DOHH2 (cell line): ENCODE measurements at regions not wholly inside any gene's neighbourhood (a gene's known extent, or its start where the extent isn't known, plus 50 kb on each side); places are given as distances from the start of the nearest gene placed in this dataset.

Source experiments
- H3F3A ChIP-seq: fragments of 200-600 bp; sonication (generic), shearing (Covaris generic); 2 replicates; pipeline ENCODE4 v1.6.0; 2016; ENCODE audit warnings: antibody characterized with exemption, mild to moderate bottlenecking; ENCODE audit not compliant: control insufficient read depth, insufficient read depth
- H3K27ac ChIP-seq: fragments of 200-600 bp; sonication (generic); 2 replicates; pipeline ENCODE4 v1.5.1; 2014; ENCODE audit warnings: low read depth, mild to moderate bottlenecking, low read length, moderate library complexity
- H3K27me3 ChIP-seq: fragments of 200-600 bp; sonication (generic); 2 replicates; pipeline ENCODE4 v1.6.1; 2014; ENCODE audit warnings: mild to moderate bottlenecking, low read length, mixed read lengths; ENCODE audit not compliant: control insufficient read depth
- H3K36me3 ChIP-seq: fragments of 200-600 bp; sonication (generic); 2 replicates; pipeline ENCODE4 v1.6.1; 2014; ENCODE audit warnings: mild to moderate bottlenecking, low read length, moderate library complexity, mixed read lengths; ENCODE audit not compliant: control insufficient read depth
- H3K4me1 ChIP-seq: fragments of 200-600 bp; sonication (generic); 2 replicates; pipeline ENCODE4 v1.6.1; 2014; ENCODE audit warnings: mild to moderate bottlenecking, low read length, mixed read lengths; ENCODE audit not compliant: control insufficient read depth
- H3K4me2 ChIP-seq: fragments of 200-600 bp; sonication (generic); 2 replicates; pipeline ENCODE4 v1.6.0; 2014; ENCODE audit warnings: mild to moderate bottlenecking, low read length, moderate library complexity
- H3K4me3 ChIP-seq: fragments of 200-600 bp; sonication (generic); 2 replicates; pipeline ENCODE4 v1.5.1; 2014; ENCODE audit warnings: mild to moderate bottlenecking, low read length, mixed read lengths
- H3K79me2 ChIP-seq: fragments of 200-600 bp; sonication (generic); 2 replicates; pipeline ENCODE4 v1.6.1; 2014; ENCODE audit warnings: mild to moderate bottlenecking, low read length, mixed read lengths; ENCODE audit not compliant: control insufficient read depth
- H3K9me2 ChIP-seq: fragments of 200-600 bp; sonication (generic); replicated peaks from 2 replicates; pipeline ENCODE4 v1.6.1; 2014; ENCODE audit warnings: mild to moderate bottlenecking, low read length, mixed read lengths; ENCODE audit not compliant: control insufficient read depth
- H3K9me3 ChIP-seq: fragments of 200-600 bp; sonication (generic); 2 replicates; pipeline ENCODE4 v1.6.1; 2014; ENCODE audit warnings: antibody characterized with exemption, low read length, mixed read lengths; ENCODE audit not compliant: control insufficient read depth, insufficient read depth
- H4K20me1 ChIP-seq: fragments of 200-600 bp; sonication (generic); 2 replicates; pipeline ENCODE4 v1.6.0; 2014; ENCODE audit warnings: low read depth, mild to moderate bottlenecking, antibody characterized with exemption, low read length, moderate library complexity; ENCODE audit not compliant: control insufficient read depth, insufficient read depth
- EZH2phosphoT487 ChIP-seq: fragments of 200-600 bp; sonication (generic); IDR thresholded peaks from 2 replicates; pipeline ENCODE4 v1.6.1; 2017; ENCODE audit warnings: borderline replicate concordance, mild to moderate bottlenecking, antibody characterized with exemption, low read length, moderate library complexity, mixed read lengths
- TF ChIP-seq, protein P1 (sequence below): fragments of 200-600 bp; sonication (generic); IDR thresholded peaks from one replicate; pipeline ENCODE4 v1.5.1; 2014; ENCODE audit warnings: antibody characterized with exemption, mild to moderate bottlenecking, low read depth, low read length; ENCODE audit not compliant: poor library complexity, severe bottlenecking

DNA sequence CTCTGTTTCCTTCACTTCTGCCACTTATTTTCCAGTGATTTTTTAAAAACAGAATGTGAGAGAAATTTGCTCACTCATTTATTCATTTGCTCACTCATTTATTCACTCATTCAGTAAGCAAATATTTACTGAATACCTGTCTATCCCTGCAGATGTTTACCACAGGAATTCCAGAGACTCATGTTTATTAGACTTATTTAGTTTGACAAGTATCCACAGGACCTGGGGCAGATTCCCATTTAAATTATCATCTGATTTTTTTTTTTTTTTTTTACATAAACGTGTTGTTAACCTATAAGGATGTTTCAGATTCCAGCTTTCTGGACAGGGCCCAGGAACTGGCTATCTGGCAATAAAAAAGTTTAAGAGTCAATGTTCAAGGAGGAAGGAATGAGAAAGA, 175.1 kb upstream of the ERBB4 start:
- Histone ChIP-seq H4K20me1 (no peaks in the 10 kb centered on the region), H3K36me3 (no peaks in the 10 kb centered on the region), H3K27ac (no peak overlapping the region), H3K9me2 (no peaks in the 10 kb centered on the region), H3K79me2 (no peaks in the 10 kb centered on the region), H3F3A (no peaks in the 10 kb centered on the region), H3K4me1 (no peaks in the 10 kb centered on the region), H3K9me3 (no peaks in the 10 kb centered on the region), H3K4me2 (no peak overlapping the region), H3K4me3 (no peak overlapping the region), H3K27me3 (no peaks in the 10 kb centered on the region)
- TF ChIP-seq, protein P1, sequence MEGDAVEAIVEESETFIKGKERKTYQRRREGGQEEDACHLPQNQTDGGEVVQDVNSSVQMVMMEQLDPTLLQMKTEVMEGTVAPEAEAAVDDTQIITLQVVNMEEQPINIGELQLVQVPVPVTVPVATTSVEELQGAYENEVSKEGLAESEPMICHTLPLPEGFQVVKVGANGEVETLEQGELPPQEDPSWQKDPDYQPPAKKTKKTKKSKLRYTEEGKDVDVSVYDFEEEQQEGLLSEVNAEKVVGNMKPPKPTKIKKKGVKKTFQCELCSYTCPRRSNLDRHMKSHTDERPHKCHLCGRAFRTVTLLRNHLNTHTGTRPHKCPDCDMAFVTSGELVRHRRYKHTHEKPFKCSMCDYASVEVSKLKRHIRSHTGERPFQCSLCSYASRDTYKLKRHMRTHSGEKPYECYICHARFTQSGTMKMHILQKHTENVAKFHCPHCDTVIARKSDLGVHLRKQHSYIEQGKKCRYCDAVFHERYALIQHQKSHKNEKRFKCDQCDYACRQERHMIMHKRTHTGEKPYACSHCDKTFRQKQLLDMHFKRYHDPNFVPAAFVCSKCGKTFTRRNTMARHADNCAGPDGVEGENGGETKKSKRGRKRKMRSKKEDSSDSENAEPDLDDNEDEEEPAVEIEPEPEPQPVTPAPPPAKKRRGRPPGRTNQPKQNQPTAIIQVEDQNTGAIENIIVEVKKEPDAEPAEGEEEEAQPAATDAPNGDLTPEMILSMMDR = no peak

DNA sequence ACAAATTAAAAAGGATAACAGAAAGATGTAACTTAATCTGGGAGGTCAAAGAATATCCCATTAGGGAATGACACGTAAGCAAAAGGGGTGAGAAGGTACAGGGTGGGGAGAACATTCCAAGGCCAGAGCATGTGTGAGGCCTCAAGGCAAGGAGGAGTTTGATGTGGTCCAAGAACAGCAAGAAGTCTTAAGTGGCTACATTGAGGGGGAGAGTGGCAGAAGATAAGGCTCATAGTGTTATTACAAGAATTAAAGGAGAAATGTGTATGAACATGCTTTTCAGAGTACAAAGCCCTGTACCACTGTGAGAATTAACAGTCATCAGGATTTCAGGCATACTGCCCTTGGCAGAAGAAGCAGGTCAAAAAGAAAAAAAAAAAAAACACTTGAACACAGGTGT, 174.4 kb upstream of the ERBB4 start:
- Histone ChIP-seq H3K9me3 (no peaks in the 10 kb centered on the region), H3K79me2 (no peaks in the 10 kb centered on the region)
- no peak for TF ChIP-seq EZH2phosphoT487
- TF ChIP-seq, protein P1 = no peak

DNA sequence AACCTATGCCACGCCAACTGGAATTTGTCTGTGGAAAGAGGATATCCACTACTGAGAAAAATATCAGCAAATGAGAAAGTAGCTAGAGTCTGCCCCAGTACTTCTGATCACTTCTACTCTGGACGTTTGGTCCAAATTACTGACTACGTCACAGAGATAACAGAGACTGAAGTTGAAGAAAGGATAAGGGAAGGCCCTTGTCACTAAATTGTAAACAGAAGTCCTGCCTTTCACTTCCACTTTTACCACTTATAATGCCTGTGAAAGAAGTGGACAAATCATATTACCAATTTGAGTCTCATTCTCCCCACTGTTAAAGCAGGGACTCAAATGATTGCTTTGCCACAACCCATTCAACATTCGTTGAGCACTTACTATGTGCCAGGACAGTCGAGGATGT, 173.9 kb upstream of the ERBB4 start:
- H3K27me3 ChIP-seq = no peaks in the 10 kb centered on the region
- H3K9me3 ChIP-seq = no peaks in the 10 kb centered on the region
- no peak overlapping the region for H3K4me3 ChIP-seq
- H3K36me3 ChIP-seq = no peaks in the 10 kb centered on the region
- H4K20me1 ChIP-seq = no peaks in the 10 kb centered on the region
- TF ChIP-seq, protein P1 = no peak
- TF ChIP-seq EZH2phosphoT487 = no peak
- H3K9me2 ChIP-seq = no peaks in the 10 kb centered on the region
- H3K4me2 ChIP-seq = no peak overlapping the region
- no peak overlapping the region for H3K27ac ChIP-seq
- no peaks in the 10 kb centered on the region for H3K4me1 ChIP-seq
- H3K79me2 ChIP-seq = no peaks in the 10 kb centered on the region
- H3F3A ChIP-seq = no peaks in the 10 kb centered on the region

More for the DNA sequence above, 174.4 kb upstream of the ERBB4 start:
- Histone ChIP-seq H3K4me1 (no peaks in the 10 kb centered on the region), H3K27ac (no peak overlapping the region), H3F3A (no peaks in the 10 kb centered on the region), H3K4me3 (no peak overlapping the region), H3K9me2 (no peaks in the 10 kb centered on the region), H3K4me2 (no peak overlapping the region), H4K20me1 (no peaks in the 10 kb centered on the region), H3K27me3 (no peaks in the 10 kb centered on the region), H3K36me3 (no peaks in the 10 kb centered on the region)

DNA sequence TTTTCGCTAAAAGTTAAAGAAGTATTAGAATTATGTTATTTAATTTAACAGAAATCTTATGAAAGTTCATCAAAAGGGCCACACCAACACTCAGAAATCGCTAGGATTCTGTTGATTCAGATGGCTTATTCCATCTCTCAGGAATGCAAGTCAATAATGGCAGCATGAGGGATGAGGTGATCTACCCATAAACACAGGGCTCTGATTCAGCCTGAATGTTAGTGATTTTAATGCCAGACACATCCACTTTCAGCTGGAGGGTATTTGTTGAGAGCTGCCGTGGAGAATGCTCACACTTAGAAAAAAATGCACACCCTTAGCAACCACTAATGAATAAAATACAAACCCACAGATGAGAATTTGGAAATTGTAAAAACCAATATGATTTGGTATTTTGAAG, 173.3 kb upstream of the ERBB4 start:
- no peak overlapping the region for H3K4me3 ChIP-seq
- no peaks in the 10 kb centered on the region for H3K79me2 ChIP-seq
- no peaks in the 10 kb centered on the region for H4K20me1 ChIP-seq
- H3K9me2 ChIP-seq = no peaks in the 10 kb centered on the region
- H3K4me1 ChIP-seq = no peaks in the 10 kb centered on the region
- no peaks in the 10 kb centered on the region for H3K9me3 ChIP-seq
- H3K27ac ChIP-seq = no peak overlapping the region
- no peaks in the 10 kb centered on the region for H3F3A ChIP-seq
- no peaks in the 10 kb centered on the region for H3K27me3 ChIP-seq
- no peak overlapping the region for H3K4me2 ChIP-seq
- H3K36me3 ChIP-seq = no peaks in the 10 kb centered on the region
- TF ChIP-seq, protein P1 = no peak
- TF ChIP-seq EZH2phosphoT487 = no peak
